GM04504 (cell line): ENCODE measurements at regions not wholly inside any gene's neighbourhood (a gene's known extent, or its start where the extent isn't known, plus 50 kb on each side); places are given as distances from the start of the nearest gene placed in this dataset.
"Not testable (repeated sequence)": the region's sequence is repeated elsewhere in the genome, so short reads cannot be mapped to it uniquely, and the experiment has no call there.

ENCODE experiments used
- DNase-seq: peaks from one replicate; pipeline ENCODE4 v3.0.0-alpha.2; 2012; ENCODE audit warnings: low read depth

DNA sequence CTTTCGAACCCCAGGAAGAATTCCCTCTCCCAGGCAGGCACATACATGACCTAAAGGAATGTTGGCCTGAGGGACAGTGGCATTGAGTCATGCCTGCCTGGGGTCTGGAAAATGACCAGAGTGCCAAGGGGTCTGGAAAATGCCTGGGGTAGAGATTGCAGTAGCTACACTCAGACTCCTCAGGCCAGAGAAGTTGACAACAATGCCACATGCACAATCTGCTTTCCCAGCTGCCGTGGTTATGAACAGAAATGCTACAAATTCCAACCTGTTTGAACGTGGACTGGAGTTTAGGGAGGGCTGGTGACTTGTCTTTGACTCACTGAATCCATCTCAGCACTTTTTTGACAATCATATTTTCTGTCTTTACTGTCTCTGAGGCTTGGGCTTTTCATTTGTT is 250.0 kb downstream of the ABCC12 start:
- no peak for DNase-seq

DNA sequence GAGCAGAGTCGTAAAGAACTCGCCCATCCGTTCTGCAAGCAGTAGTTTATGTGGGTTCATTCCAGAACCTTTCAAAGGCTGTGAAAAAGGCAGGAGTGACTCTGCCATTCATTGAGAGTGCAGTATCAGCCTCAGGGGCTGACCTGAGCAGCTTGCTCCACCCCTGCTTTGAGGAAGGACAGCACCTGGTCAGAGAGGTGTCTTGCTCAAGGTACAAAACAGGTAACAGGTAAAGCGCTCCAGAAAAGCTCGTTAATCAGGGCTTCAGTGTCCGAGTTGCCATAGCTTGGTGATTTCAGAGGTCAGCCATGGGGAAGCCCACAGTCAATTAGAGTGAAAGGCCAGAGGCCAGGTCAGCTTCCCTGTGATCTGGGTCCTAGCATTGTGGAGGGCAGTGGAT is 251.1 kb downstream of the ABCC12 start:
- DNase-seq = no peak

GRCh38 chr16:47903470-47903869 is 252.3 kb downstream of the ABCC12 start:
- no peak for DNase-seq

- DNase-seq = not testable (repeated sequence)
Measured at GRCh38 chr16:47897105-47897504, 258.7 kb downstream of the ABCC12 start.

DNA sequence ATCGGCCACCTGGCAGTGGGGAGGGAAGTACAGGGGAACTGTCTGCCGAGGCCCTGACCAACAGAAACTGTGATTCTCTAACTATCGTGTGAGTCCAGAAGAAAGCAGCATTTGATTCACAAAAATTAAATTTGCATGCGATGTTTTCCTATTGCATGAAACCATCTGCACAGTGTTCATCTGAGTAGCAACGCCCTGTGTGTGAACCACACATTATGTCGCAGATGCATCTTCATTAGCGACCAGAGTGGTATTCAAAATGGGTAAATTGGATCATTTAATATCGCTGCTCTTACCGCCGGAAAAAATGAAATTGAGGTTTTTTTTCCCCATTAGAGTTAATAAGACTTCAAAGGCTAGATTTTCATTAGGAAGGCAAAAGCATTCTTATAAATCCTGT is 260.6 kb downstream of the ABCC12 start:
- no peak for DNase-seq

GRCh38 chr16:47892999-47893398 is 262.8 kb downstream of the ABCC12 start:
- no peak for DNase-seq

- DNase-seq = no peak
Measured at GRCh38 chr16:47888734-47889133, 267.1 kb downstream of the ABCC12 start.

DNA sequence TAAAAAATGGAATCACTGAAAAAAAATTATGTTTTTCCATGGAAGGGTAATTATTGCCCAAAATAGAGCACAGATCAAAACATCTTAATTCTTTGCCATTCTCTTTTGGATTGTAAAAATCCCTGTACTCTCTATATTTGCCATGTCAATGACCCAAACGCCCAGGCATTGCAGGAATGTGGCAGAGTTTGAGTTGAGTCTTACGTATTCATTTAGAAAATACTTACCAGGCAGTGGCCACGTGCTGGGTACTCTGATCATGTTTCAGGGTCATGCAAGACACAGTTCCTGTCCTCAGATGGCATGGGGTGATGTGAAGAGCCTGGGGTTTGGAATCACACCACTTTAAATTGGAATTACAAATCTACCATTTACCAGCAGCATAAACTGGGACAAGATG is 267.7 kb downstream of the ABCC12 start:
- DNase-seq = peak; percentile 13

- no peak for DNase-seq
Measured at GRCh38 chr16:47887496-47887895, 268.3 kb downstream of the ABCC12 start.

GRCh38 chr16:47886631-47887415 is 269.0 kb downstream of the ABCC12 start:
- no peak for DNase-seq

DNA sequence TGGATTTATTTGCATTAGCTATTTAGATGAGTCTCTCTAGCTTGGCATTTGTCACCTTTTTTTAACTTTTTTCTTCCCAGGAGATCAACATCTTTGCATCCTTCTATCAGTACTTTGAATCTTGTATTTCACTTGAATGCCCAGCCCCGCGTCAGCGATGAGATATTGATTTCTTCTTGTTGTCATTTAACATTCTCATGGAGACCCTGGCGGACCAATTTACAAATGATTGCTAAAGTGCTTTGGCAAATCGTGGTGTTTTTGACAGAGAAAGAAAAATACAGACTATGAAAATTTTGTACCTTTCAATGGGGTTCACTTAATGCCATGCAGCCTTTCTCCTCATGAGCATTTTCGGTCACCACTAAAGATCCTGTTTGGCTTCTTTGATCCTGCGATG is 269.7 kb downstream of the ABCC12 start:
- no peak for DNase-seq

- DNase-seq = no peak
Measured at GRCh38 chr16:47885489-47885888, 270.3 kb downstream of the ABCC12 start.

DNA sequence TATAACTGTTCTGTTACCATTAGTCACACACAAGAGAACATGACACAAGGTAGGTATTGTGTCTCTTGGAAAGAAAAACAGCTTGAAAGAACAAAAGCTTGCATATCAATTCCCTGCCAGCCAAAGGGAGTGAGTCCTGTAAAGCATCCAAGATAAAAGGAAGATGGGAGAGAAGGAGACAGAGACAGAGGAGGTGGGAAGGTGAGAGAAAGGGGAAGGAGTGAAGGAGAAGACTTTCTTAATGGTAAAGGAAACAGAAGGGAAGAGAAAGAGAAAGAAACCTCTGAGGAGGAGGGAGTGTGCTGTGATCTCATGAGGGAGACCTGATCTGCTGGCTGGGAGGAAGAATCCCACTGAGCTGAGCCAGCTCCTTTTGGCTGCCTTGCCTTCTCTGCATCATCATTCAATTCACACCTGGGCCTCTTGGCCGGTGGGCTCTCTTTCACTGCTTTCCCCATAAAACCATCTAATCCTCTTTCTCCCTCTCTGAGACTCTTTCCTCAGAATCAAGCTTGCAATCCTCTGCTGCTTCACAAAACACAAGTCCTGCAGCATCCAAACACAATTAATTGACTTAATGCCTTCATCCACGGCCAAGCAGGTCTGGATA is 271.6 kb downstream of the ABCC12 start:
- no peak for DNase-seq

GRCh38 chr16:47881574-47881973 is 274.2 kb downstream of the ABCC12 start:
- DNase-seq = no peak

GRCh38 chr16:47880653-47881052 is 275.1 kb downstream of the ABCC12 start:
- DNase-seq = no peak

DNA sequence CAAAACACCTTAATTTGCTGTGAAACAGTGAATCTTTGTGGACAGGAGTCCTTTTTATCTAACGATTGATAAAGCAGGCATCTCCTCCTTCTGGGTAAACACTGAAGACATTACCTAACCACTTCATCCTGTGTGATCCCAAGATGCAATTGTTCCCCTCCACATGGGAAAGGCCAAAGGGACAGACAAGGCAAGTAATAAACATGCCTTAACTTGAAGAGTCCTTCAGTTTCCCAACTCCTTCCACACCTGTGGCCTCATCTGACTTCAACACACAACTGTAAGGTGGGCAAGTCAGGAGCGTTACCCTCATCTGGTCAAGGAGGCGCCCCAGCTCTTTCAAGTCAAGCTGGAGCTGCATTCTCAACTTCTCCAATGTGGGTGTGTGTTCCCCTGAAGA is 278.6 kb downstream of the ABCC12 start:
- DNase-seq = no peak

- no peak for DNase-seq
Measured at GRCh38 chr16:47876511-47876910, 279.3 kb downstream of the ABCC12 start.

DNA sequence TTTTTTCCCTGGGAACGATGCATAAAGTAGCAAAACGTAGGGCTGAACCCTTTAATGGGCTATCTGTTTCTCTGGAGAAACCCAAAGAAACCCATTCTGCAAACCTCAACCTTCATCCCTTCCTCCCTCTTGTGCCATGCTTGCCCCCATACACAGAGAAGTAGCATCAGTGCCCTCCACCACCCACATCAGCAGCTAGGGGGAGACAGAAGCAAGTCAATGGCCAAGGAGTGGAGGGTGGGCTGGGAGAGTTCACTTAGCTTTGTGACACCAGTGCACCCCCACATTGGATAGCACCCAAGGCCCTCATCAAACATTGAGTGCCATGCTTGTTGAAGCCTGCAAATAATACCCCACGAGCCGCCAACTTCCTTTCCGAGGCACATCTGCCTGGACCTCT is 282.4 kb downstream of the ABCC12 start:
- DNase-seq = no peak

DNA sequence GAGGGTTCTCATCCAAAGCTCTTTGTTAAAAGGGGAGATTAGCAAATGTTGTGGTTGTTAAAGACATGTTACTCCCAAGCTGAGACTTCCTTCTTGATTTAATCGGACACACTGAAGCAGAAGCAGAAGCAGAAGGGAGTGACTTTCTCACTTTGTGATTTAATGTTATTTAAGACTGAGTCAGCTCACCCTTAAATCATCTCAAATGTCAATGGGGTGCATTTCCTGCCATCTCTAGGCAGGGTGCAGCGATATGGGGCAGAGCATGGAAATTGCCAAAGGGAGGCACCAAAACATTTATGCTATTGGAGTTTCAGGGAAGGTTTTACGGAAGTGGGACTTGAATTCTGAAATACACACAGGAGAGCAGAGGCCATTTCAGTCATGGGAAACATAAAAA is 283.6 kb downstream of the ABCC12 start:
- DNase-seq = no peak

GRCh38 chr16:47866423-47866822 is 289.4 kb downstream of the ABCC12 start:
- DNase-seq = no peak

DNA sequence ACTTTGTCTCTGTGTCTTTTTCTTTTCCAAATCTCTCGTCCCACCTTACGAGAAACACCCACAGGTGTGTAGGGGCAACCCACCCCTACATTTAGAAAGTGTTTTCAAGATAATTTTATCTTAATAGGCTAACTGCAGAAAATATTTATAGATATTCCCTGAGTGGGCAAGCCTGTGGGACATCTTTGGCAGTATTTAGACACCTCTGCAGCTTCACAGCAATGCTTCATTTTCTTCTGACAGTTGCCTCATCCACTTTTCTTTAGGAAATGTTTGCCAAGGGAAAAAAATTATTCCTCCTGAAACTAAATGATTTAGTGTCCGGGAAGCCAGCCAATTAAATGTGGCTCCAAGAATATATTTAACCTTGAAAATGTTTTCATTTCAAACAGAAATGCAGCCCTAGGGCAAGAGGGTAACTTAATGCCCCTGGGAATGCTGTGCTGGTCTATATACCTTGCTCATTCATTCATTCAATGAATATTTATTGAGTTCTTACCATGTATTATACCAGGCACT is 290.4 kb downstream of the ABCC12 start:
- DNase-seq = no peak

GRCh38 chr16:47864262-47864661 is 291.5 kb downstream of the ABCC12 start:
- not testable (repeated sequence) for DNase-seq

- no peak for DNase-seq
Measured at GRCh38 chr16:47861999-47862398, 293.8 kb downstream of the ABCC12 start.
